HEK293T (cell line): ENCODE measurements at regions not wholly inside any gene's neighbourhood (a gene's known extent, or its start where the extent isn't known, plus 50 kb on each side); places are given as distances from the start of the nearest gene placed in this dataset.

Source experiments
- FOXM1 ChIP-seq: fragments of 450-650 bp; IDR thresholded peaks from 2 replicates; pipeline ENCODE4 v1.6.1; 2017; ENCODE audit warnings: mild to moderate bottlenecking, borderline replicate concordance
- HDGF ChIP-seq: fragments of 450-650 bp; IDR thresholded peaks from 2 replicates; pipeline ENCODE4 v1.6.1; 2017; ENCODE audit warnings: antibody characterized with exemption, borderline replicate concordance
- LEF1 ChIP-seq: fragments of 450-650 bp; IDR thresholded peaks from 2 replicates; pipeline ENCODE4 v1.6.1; 2017; ENCODE audit warnings: mild to moderate bottlenecking, borderline replicate concordance
- SP1 ChIP-seq: fragments of 450-650 bp; IDR thresholded peaks from 2 replicates; pipeline ENCODE4 v1.6.1; 2017
- TARDBP ChIP-seq: fragments of 450-650 bp; IDR thresholded peaks from 2 replicates; pipeline ENCODE4 v1.6.1; 2016
- TF ChIP-seq, protein P1 (sequence below): fragments of 450-650 bp; IDR thresholded peaks from 2 replicates; pipeline ENCODE4 v1.6.1; 2016

- TF ChIP-seq HDGF (no peak), TARDBP (no peak), LEF1 (no peak), SP1 (no peak), FOXM1 (no peak)
- TF ChIP-seq, protein P1, sequence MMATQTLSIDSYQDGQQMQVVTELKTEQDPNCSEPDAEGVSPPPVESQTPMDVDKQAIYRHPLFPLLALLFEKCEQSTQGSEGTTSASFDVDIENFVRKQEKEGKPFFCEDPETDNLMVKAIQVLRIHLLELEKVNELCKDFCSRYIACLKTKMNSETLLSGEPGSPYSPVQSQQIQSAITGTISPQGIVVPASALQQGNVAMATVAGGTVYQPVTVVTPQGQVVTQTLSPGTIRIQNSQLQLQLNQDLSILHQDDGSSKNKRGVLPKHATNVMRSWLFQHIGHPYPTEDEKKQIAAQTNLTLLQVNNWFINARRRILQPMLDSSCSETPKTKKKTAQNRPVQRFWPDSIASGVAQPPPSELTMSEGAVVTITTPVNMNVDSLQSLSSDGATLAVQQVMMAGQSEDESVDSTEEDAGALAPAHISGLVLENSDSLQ = no peak
These were observed 83.8 kb upstream of the METAP2 start for GRCh38 chr12:95390192-95390591.
